DLD1 (cell line): ENCODE measurements at regions not wholly inside any gene's neighbourhood (a gene's known extent, or its start where the extent isn't known, plus 50 kb on each side); places are given as distances from the start of the nearest gene placed in this dataset.
"Not testable (repeated sequence)": the region's sequence is repeated elsewhere in the genome, so short reads cannot be mapped to it uniquely, and the experiment has no call there.

Source experiments
- in situ Hi-C: cut with HindIII; loops from 2 replicates; pipeline ENCODE4 v1.10.0; 2017; ENCODE audit warnings: low sequenced_read_pairs

- in situ Hi-C loops = no loop called here
Measured at GRCh38 chr2:101612019-101612418, 85.5 kb upstream of the MAP4K4 start.

DNA sequence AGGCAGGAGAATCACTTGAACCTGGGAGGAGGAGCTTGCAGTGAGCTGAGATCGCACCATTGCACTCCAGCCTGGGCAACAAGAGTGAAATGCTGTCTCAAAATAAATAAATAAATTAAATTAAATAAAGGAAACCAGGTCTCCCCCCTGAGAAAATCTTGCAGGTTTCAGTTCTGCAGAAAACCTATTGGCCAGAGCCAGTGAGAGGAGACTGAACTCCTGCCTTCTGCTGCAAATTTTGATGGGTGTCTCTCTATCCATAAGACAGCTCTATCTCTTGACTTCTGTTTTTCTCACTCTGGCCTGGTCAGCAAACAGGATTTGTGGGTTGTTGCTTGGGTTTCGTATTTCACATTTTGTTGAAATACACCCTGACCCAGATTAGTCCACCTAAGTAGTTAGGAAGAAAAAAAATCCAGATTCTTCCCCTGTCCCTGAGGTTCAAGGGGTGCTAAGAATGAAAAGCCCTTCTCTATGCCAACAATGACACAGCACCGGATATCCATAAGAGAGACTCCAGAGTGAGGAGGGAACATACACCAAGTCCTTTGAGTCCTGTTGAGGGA is 86.7 kb upstream of the MAP4K4 start:
- in situ Hi-C loops = no loop called here

GRCh38 chr2:101609433-101609832 is 88.1 kb upstream of the MAP4K4 start:
- in situ Hi-C loops = no loop called here

DNA sequence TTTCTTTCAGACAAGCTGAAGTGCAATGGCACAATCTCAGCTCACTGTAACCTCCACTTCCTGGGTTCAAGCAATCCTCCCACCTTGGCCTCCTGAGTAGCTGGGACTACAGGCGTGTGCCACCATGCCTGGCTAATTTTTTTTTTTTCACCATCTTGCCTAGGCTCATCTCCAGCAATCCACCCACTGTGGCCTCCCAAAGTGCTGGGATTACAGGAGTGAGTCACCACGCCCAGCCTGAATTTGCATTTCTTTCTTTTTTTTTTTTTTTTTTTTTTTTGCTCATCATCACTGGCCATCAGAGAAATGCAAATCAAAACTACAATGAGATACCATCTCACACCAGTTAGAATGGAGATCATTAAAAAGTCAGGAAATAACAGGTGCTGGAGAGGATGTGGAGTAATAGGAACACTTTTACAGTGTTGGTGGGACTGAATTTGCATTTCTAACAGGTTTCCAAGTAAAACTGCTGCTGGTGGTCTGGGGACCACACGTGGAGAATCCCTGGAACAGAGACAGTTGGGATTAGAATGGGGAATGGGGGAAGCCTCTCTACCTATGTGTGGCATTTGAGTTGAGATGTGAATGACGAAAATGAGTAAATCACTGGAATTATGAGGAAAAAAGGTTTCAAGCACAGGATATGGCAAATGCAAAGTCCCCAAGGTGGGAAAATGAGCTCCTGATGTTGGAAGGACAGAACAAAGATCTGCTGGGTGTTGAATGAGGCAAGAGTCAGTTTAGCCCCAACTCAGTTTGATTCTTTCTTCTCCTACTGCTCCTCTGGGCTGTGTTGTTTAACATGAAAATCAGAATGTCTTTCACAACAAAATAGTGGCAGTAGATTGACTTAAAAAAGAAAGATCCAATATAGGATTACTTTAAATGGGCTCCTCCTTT is 88.8 kb upstream of the MAP4K4 start:
- in situ Hi-C loops = no loop called here

- in situ Hi-C loops = no loop called here
Measured at GRCh38 chr2:101597347-101597944, 100.1 kb upstream of the MAP4K4 start.

- in situ Hi-C loops = no loop called here
Measured at GRCh38 chr2:101596333-101596732, 101.2 kb upstream of the MAP4K4 start.

GRCh38 chr2:101587251-101587650 is 110.3 kb upstream of the MAP4K4 start:
- in situ Hi-C loops = no loop called here

DNA sequence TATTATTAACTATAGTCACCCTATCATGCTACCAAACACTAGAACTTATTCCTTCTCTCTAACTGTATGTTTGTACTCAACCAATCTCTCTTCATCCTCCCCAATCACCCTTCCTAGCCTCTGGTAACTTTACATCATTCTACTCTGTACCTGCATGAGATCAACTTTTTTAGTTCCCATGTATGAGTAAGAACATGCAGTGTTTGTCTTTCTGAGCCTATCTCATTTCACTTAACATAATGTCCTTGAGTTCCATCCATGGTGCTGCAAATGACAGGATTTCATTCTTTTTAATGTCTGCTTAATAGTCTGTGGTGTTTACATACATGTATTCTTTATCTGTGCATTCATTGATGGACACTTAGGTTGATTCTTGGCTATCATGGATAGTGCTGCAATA is 108.9 kb upstream of the RFX8 start:
- in situ Hi-C loops = no loop called here

DNA sequence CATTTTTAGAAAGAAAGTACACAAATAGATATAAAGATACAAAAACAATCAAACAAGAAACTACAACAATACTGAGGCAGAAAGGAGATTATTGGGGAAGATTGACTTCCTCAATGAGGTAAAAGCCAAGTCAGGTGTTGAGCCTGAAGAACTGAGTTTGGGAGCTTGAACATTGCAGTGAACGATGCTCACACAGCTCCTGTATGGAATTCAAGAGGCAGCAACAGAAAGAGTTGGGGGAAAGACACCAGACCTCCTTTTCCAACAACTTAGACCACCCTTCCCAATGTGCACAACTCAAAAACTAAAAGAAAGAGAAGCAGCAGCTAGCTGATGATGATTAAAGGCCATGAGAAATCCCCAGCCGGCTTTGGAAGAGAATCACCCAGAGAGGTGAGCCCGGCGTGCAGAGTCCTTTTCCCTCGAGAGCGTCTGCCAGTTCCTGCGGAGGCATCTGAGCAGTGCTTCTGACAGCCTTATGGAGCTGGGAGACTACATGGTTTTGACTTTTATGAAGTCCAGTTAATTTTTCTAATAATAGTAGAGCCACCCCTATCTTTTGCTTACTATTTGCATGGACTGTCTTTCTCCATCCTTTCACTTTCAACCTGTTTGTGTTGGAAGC is 106.9 kb upstream of the RFX8 start:
- in situ Hi-C loops = no loop called here

DNA sequence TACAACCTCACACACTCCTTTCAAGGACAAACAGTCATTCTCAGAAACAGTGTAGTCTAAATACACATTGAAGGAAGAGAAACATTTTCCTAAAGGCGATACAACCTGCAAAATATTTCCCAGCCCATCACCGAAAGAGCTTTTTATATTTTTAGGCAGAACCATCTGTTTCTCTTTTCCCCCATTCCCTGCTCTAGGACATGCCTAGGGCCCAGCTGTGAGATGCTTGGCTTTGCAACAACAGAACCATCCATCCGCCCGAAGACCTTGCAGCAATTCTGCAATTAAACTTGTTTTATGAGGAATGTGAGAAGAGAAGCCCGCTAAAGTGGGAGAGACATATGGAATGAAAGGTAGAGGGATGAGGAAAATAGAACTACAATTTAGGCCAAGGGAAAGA is 105.6 kb upstream of the RFX8 start:
- in situ Hi-C loops = no loop called here

DNA sequence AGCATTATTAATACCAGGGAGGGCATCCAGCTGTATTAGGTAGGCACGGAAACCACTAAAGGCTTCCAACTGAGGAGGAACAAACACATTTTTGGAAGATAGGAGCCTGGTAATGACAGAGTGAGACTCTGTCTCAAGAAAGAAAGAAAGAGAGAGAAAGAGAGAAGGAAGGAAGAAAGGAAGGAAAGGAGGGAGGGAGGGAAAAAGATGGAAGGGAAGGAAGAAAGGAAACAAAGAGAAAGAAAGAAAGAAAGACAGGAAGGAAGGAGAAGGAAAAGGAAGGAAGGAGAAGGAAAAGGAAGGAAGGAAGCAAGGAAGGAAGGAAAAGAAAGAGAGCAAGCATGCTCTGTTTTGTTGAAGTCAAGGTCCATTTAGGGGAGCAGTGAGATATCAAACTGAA is 103.8 kb upstream of the RFX8 start:
- in situ Hi-C loops = no loop called here

- in situ Hi-C loops = not testable (repeated sequence)
Measured at GRCh38 chr2:101578135-101578534, 103.2 kb upstream of the RFX8 start.

DNA sequence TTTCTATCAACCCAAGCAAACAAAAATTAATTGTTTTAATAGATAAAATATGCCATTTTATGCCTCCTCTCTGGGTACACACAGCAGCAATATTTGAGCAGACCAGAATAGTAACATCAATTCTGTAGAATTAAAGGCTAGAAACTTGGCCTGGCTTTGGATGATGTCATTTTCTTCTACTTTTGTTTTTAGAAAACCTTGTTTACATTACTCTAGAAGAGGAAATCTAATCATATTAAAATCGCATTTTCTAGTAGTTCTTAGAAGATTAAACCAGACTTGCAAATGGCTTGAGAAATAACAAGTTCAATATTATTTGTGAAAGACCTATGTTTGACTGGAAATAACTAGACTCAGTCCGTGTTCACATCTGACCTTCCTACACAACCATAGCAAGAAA is 102.3 kb upstream of the RFX8 start:
- in situ Hi-C loops = no loop called here

GRCh38 chr2:101574622-101575021 is 99.7 kb upstream of the RFX8 start:
- in situ Hi-C loops = no loop called here

- in situ Hi-C loops = no loop called here
Measured at GRCh38 chr2:101571951-101572350, 97.0 kb upstream of the RFX8 start.

DNA sequence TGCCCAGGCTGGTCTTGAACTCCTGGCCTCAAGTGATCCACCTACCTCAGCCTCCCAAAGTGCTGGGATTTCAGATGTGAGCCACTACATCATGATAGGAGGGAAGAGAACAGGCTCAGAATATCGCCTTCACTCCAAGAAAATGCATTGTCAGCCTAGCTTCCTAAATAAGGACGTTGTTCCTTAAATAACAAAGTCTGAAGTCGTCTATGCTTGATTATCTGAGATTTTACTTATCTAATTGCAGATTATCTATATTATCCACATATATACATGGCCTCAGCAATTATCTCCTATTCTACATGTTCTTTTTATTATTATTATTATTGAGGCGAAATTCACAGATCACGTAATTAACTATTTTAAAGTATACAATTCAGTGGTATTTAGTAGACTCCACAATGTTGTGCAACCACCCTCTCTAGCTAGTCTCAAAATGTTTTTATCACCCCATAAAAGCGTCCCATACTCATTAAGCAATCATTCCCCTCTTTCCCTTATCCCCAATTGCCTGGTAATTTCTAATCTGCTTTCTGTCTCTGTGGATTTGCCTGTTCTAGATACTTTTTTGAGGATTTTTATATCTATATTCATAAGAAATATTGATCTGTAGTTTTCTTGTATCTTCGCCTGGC is 95.1 kb upstream of the RFX8 start:
- in situ Hi-C loops = no loop called here

GRCh38 chr2:101568969-101569368 is 94.1 kb upstream of the RFX8 start:
- in situ Hi-C loops = no loop called here

DNA sequence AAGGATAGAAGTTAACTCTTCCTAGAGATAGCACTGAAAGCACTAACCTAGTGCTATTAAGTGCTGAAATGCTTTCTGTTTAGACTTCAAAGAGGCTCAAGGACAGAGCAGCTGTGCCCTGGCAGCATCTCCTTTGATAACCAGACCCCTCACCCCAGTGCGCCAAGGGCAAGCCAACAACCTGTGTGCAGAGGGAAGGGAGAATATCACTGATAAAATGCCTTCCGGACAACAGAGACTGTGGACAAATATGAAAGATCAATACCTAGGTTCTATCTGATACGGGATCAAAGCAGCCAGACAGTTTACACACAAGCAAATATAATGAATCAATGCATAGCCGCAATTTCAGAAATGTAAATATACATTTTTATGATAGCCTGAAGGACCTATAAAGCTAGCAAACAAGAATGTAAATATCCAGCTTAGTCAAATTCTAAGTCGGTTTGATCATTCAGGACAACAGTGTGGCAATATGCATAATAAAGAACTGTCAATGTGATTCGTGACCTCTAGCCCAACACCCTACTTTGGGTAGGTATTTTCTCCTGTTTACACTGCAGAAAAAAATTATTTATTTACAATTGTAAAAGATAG is 91.8 kb upstream of the RFX8 start:
- in situ Hi-C loops = no loop called here

GRCh38 chr2:101563849-101564248 is 88.9 kb upstream of the RFX8 start:
- in situ Hi-C loops = no loop called here

DNA sequence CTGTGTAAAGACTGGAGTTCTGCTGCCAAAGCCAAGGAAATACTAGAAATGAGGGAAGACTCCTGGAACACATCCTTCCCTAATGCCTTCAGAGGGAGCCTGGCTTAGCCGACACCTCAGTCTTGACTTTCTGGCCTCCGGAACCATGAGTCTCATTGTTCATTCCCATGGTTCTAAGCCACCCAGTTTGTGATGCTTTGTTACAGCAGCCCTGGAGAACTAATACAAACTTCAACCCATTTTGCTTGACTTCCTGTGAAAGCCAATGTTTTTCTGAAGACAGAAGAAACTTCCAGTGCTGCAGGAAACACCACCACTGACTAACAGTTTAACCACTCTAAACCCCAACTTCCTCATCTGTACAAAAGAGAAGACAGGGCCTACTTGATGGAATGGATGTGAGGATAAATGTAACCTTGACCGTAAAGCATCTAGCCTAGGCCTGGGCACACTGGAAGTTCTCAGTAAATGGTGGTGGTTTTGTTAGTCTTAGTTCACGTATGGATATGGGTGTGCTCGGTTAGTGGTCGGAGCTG is 85.9 kb upstream of the RFX8 start:
- in situ Hi-C loops = no loop called here

GRCh38 chr2:101559551-101559950 is 84.6 kb upstream of the RFX8 start:
- in situ Hi-C loops = no loop called here
